ENCODE measurements at regions not wholly inside any gene's neighbourhood (a gene's known extent, or its start where the extent isn't known, plus 50 kb on each side); places are given as distances from the start of the nearest gene placed in this dataset.

DNA sequence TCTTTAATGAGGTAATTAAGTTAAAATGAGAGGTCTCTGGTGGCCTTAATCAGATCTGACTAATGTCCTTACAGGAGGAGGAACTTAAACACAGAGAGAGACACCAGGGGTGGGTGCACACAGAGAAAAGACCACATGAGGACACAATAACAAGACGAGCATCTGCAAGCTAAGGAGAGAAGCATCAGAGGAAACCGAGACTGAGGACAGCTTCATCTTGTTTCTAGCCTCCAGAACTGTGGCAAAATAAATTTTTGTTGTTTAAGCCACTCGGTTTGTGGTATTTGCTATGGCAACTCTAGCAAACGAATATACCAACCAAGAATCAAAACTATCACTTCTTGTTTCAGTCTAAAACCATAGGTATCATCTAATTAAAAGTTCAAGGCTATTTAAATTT is 400.1 kb downstream of the PID1 start:
- Histone ChIP-seq H3K4me3 (no peak overlapping the region), H3K27ac (replicated peaks) (no peak overlapping the region), H3K27me3 (ENCODE audit: low read depth) (no peaks in the 10 kb centered on the region), H3K9me3 (replicated peaks) (peaks cover 5% of the 10 kb centered on the region), H3K36me3 (no peaks in the 10 kb centered on the region), H3K4me1 (no peaks in the 10 kb centered on the region)
- DNase-seq = no peak
- TF ChIP-seq, protein P1, sequence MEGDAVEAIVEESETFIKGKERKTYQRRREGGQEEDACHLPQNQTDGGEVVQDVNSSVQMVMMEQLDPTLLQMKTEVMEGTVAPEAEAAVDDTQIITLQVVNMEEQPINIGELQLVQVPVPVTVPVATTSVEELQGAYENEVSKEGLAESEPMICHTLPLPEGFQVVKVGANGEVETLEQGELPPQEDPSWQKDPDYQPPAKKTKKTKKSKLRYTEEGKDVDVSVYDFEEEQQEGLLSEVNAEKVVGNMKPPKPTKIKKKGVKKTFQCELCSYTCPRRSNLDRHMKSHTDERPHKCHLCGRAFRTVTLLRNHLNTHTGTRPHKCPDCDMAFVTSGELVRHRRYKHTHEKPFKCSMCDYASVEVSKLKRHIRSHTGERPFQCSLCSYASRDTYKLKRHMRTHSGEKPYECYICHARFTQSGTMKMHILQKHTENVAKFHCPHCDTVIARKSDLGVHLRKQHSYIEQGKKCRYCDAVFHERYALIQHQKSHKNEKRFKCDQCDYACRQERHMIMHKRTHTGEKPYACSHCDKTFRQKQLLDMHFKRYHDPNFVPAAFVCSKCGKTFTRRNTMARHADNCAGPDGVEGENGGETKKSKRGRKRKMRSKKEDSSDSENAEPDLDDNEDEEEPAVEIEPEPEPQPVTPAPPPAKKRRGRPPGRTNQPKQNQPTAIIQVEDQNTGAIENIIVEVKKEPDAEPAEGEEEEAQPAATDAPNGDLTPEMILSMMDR (IDR thresholded peaks at IDR 0.05; ENCODE audit: borderline replicate concordance) = no peak
- intact Hi-C loops (cut with micrococcal nuclease) = no loop called here

DNA sequence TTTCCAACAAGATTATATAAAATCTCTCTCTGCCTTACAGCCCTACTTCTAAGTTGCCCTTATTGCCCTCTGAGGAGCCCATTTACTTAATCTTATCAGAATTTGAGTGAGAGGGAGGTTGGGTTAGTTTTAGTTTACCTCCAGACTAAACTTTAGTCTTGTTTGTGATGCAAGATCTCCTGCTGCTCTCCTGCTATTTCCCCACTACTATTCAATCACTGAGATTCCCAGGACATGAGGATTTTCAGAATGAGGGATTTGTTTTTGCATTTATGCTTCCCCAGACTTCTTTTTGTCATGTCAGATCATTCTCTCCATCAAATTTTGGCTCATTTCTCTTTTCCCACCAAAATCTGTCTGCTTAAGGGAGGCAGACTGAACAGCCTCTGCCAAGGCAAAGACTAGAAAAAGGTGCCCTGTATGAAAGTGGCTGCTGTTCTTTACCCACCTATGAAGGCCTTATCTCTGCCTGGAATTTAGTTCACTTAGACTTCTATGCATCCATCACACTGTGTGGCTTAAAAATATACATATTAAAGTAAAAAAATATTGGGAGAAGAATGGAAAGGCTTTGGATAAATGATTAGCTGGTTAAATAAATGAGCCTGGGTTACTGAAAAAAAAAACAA is 401.3 kb downstream of the PID1 start:
- TF ChIP-seq, protein P1 (IDR thresholded peaks at IDR 0.05; ENCODE audit: borderline replicate concordance) = no peak
- Histone ChIP-seq H3K4me1 (no peaks in the 10 kb centered on the region), H3K36me3 (no peaks in the 10 kb centered on the region), H3K9me3 (replicated peaks) (peaks cover 5% of the 10 kb centered on the region), H3K4me3 (no peak overlapping the region), H3K27me3 (ENCODE audit: low read depth) (no peaks in the 10 kb centered on the region), H3K27ac (replicated peaks) (no peak overlapping the region)
- intact Hi-C loops (cut with micrococcal nuclease) = no loop called here
- no peak for DNase-seq

DNA sequence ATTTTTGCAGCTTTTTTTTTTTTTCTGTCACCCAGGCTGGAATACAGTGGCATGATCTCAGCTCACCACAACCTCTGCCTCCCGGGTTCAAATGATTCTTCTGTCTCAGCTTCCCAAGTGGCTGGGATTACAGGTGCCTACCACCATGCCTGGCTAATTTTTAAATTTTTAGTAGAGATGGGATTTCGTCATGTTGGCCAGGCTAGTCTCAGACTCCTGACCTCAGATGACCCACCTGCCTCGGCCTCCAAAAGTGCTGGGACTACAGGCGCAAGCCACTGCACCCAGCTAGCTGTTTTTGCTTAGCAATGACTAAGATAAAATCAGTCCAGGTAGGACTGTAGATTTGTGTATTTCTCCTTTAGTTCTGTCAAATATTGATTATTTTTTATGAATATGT is 403.7 kb downstream of the PID1 start:
- intact Hi-C loops (cut with micrococcal nuclease) = no loop called here

DNA sequence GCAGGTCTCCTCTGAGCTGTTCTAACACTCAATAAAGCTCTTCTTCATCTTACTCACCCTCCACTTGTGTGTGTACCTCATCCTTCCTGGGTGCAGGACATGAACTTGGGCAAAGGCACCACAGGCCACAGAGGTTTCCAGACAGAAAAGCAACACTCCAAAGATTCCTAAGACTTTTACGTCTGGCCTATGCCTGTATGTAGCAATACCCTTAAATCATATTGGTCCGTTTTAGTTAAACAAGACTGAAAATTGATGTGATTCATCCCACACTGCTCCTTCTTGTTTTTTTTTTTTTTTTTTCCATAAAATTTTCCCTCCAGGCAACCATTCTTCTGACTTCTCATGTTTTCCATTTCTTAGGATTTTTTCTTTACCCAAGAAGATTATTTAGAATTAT is 404.3 kb downstream of the PID1 start:
- intact Hi-C loops (cut with micrococcal nuclease) = no loop called here
- no peaks in the 10 kb centered on the region for H3K27me3 ChIP-seq (ENCODE audit: low read depth)
- no peak overlapping the region for H3K4me3 ChIP-seq
- no peak overlapping the region for H3K27ac ChIP-seq (replicated peaks)
- no peaks in the 10 kb centered on the region for H3K9me3 ChIP-seq (replicated peaks)
- TF ChIP-seq, protein P1 (IDR thresholded peaks at IDR 0.05; ENCODE audit: borderline replicate concordance) = no peak
- no peaks in the 10 kb centered on the region for H3K36me3 ChIP-seq
- no peaks in the 10 kb centered on the region for H3K4me1 ChIP-seq
- DNase-seq = no peak

More for the DNA sequence above, 403.7 kb downstream of the PID1 start:
- Histone ChIP-seq H3K4me1 (no peaks in the 10 kb centered on the region), H3K9me3 (replicated peaks) (peaks cover 1% of the 10 kb centered on the region), H3K4me3 (no peak overlapping the region), H3K27ac (replicated peaks) (no peak overlapping the region), H3K27me3 (ENCODE audit: low read depth) (no peaks in the 10 kb centered on the region), H3K36me3 (no peaks in the 10 kb centered on the region)
- no peak for DNase-seq
- TF ChIP-seq, protein P1 (IDR thresholded peaks at IDR 0.05; ENCODE audit: borderline replicate concordance) = no peak

DNA sequence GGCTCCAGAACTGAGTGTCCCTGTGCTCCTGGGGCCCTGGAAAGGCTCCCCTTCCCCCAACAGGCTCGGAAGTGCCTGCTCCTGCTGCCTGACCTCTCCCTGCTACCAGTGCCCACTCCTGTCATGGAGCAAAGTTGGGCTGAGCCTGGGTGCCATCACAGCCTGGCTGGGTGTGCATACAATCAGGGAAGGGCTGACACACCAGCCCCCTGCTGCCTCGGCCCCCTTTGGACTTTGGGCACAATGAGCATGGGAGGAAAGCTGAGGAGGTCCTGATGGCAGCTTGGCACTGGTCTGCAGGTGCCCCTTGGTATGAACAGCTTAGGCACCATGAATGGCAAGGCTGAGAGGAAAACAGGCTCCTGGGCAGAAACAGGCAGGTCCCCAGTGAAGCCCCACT is 405.0 kb downstream of the PID1 start:
- no peaks in the 10 kb centered on the region for H3K9me3 ChIP-seq (replicated peaks)
- no peak for DNase-seq

More for the DNA sequence above, 405.0 kb downstream of the PID1 start:
- Histone ChIP-seq H3K27me3 (ENCODE audit: low read depth) (no peaks in the 10 kb centered on the region), H3K4me3 (no peak overlapping the region), H3K4me1 (no peaks in the 10 kb centered on the region), H3K36me3 (no peaks in the 10 kb centered on the region), H3K27ac (replicated peaks) (no peak overlapping the region)
- TF ChIP-seq, protein P1 (IDR thresholded peaks at IDR 0.05; ENCODE audit: borderline replicate concordance) = no peak
- intact Hi-C loops (cut with micrococcal nuclease) = no loop called here

Data from left ventricle myocardium inferior (tissue), 1 donor.